IMR-90 (cell line): ENCODE measurements at regions not wholly inside any gene's neighbourhood (a gene's known extent, or its start where the extent isn't known, plus 50 kb on each side); places are given as distances from the start of the nearest gene placed in this dataset.

Experiments
- ATAC-seq: fragments of 200-7000 bp; cut with Tn5 transposase; 2 replicates; pipeline ENCODE4 v1.9.1; 2020; ENCODE audit warnings: low read depth, mild to moderate bottlenecking, moderate library complexity
- BruUV-seq: library from RNA; stranded (reverse); fragments of 400-500 nt; replicated peaks from 2 replicates; lab custom pipeline; 2021; lab: Mats Ljungman, UMichigan
- CTCF ChIA-PET: fragments of 300-600 bp; formaldehyde crosslinking; extraction: SDS; loops from one replicate; lab custom pipeline; 2021; ENCODE audit warnings: antibody characterized with exemption; lab: Yijun Ruan, JAX
- POLR2A ChIA-PET: fragments of 300-600 bp; sonication (Branson Sonifier 250); formaldehyde crosslinking; loops from one replicate; lab custom pipeline; 2022; ENCODE audit warnings: antibody characterized with exemption; ENCODE audit not compliant: unreplicated experiment; lab: Charles Lee
- DNase-seq: peaks from one replicate; pipeline ENCODE4 v3.0.0; 2013
- H2AFZ ChIP-seq: replicated peaks from 2 replicates; pipeline ENCODE3; 2013; ENCODE audit warnings: low read length, mild to moderate bottlenecking; ENCODE audit not compliant: poor library complexity
- H2AK5ac ChIP-seq: 2 replicates; pipeline ENCODE4 v1.6.1; 2013; ENCODE audit warnings: low read depth, low read length, inconsistent platforms
- H2AK9ac ChIP-seq: replicated peaks from 2 replicates; pipeline ENCODE3; 2013; ENCODE audit warnings: mild to moderate bottlenecking, low read depth, low read length, moderate library complexity; ENCODE audit not compliant: poor library complexity
- H2BK120ac ChIP-seq: 2 replicates; pipeline ENCODE4 v1.6.1; 2013; ENCODE audit warnings: low read depth, low read length, inconsistent platforms
- H2BK15ac ChIP-seq: 3 replicates; pipeline ENCODE4 v1.6.1; 2013; ENCODE audit warnings: low read depth, low read length, inconsistent platforms
- H2BK20ac ChIP-seq: 2 replicates; pipeline ENCODE4 v1.6.1; 2013; ENCODE audit warnings: low read depth, mild to moderate bottlenecking, inconsistent platforms, low read length, moderate library complexity
- H2BK5ac ChIP-seq: 2 replicates; pipeline ENCODE4 v1.6.1; 2013; ENCODE audit warnings: mild to moderate bottlenecking, low read depth, low read length, inconsistent platforms; ENCODE audit not compliant: poor library complexity, severe bottlenecking
- H3K14ac ChIP-seq: replicated peaks from 2 replicates; pipeline ENCODE4 v1.6.1; 2013; ENCODE audit warnings: low read depth, low read length, inconsistent platforms
- H3K18ac ChIP-seq: 2 replicates; pipeline ENCODE4 v1.6.1; 2013; ENCODE audit warnings: low read depth, low read length, control low read depth
- H3K23ac ChIP-seq: 2 replicates; pipeline ENCODE4 v1.6.1; 2013; ENCODE audit warnings: low read depth, low read length, inconsistent platforms
- H3K27ac ChIP-seq: 2 replicates; pipeline ENCODE4 v1.5.1; 2013; ENCODE audit warnings: mild to moderate bottlenecking, control low read depth, low read length; ENCODE audit not compliant: insufficient read depth
- H3K27me3 ChIP-seq: 2 replicates; pipeline ENCODE4 v1.6.1; 2013; ENCODE audit warnings: low read length; ENCODE audit not compliant: control insufficient read depth, insufficient read depth
- H3K36me3 ChIP-seq: 2 replicates; pipeline ENCODE4 v1.6.1; 2013; ENCODE audit warnings: low read length, mixed read lengths; ENCODE audit not compliant: control insufficient read depth, insufficient read depth
- H3K4ac ChIP-seq: 2 replicates; pipeline ENCODE4 v1.6.1; 2013; ENCODE audit warnings: low read depth, low read length, inconsistent platforms
- H3K4me1 ChIP-seq: 2 replicates; pipeline ENCODE4 v1.6.1; 2013; ENCODE audit warnings: low read length, mixed read lengths; ENCODE audit not compliant: control insufficient read depth, insufficient read depth
- H3K4me2 ChIP-seq: 2 replicates; pipeline ENCODE4 v1.6.1; 2013; ENCODE audit warnings: low read depth, mild to moderate bottlenecking, control low read depth, low read length, moderate library complexity
- H3K4me3 ChIP-seq: 2 replicates; pipeline ENCODE4 v1.5.1; 2013; ENCODE audit warnings: low read depth, mild to moderate bottlenecking, control low read depth, low read length, moderate library complexity; ENCODE audit not compliant: insufficient read depth
- H3K56ac ChIP-seq: 2 replicates; pipeline ENCODE4 v1.6.1; 2013; ENCODE audit warnings: low read length, inconsistent platforms; ENCODE audit not compliant: insufficient read depth; ENCODE audit errors: extremely low read depth
- H3K79me1 ChIP-seq, 2 experiments: 2 replicates each; pipeline ENCODE4 v1.6.1; 2013; ENCODE audit warnings: low read length in 2 of 2, inconsistent platforms in 1 of 2, low read depth in 1 of 2
- H3K9ac ChIP-seq: 2 replicates; pipeline ENCODE4 v1.6.1; 2013; ENCODE audit warnings: low read depth, low read length, control low read depth
- H3K9me1 ChIP-seq: 2 replicates; pipeline ENCODE4 v1.6.1; 2013; ENCODE audit warnings: low read length, inconsistent platforms; ENCODE audit not compliant: insufficient read depth
- H3K9me3 ChIP-seq: 2 replicates; pipeline ENCODE4 v1.6.1; 2013; ENCODE audit warnings: low read length; ENCODE audit not compliant: control insufficient read depth, insufficient read depth
- H4K20me1 ChIP-seq: 2 replicates; pipeline ENCODE4 v1.6.1; 2013; ENCODE audit warnings: low read length, inconsistent platforms; ENCODE audit not compliant: insufficient read depth
- H4K5ac ChIP-seq: 2 replicates; pipeline ENCODE4 v1.6.1; 2013; ENCODE audit warnings: mild to moderate bottlenecking, low read depth, low read length, control low read depth
- H4K8ac ChIP-seq, 2 experiments: 2 replicates each; pipeline ENCODE4 v1.6.1; 2013; ENCODE audit warnings: low read depth in 2 of 2, low read length in 2 of 2, control low read depth in 1 of 2, inconsistent platforms in 1 of 2
- H4K91ac ChIP-seq: 2 replicates; pipeline ENCODE4 v1.6.1; 2013; ENCODE audit warnings: low read depth, low read length, inconsistent platforms; ENCODE audit not compliant: insufficient read depth
- BHLHE40 ChIP-seq: fragments of 150-350 bp; IDR thresholded peaks from 2 replicates; pipeline ENCODE4 v1.6.1; 2016; ENCODE audit warnings: mild to moderate bottlenecking, low read depth, low read length
- CHD1 ChIP-seq: IDR thresholded peaks from 2 replicates; pipeline ENCODE4 v1.6.1; 2012; ENCODE audit warnings: low read depth, low read length, improper control_type of control experiment
- CTCF ChIP-seq: conservative IDR thresholded peaks from 2 replicates; pipeline ENCODE4 v1.5.1; 2012; ENCODE audit warnings: mild to moderate bottlenecking, low read depth, low read length, improper control_type of control experiment
- FOS ChIP-seq: fragments of 150-350 bp; IDR thresholded peaks from 2 replicates; pipeline ENCODE4 v1.6.1; 2016; ENCODE audit warnings: low read depth, low read length
- MAZ ChIP-seq: IDR thresholded peaks from 2 replicates; pipeline ENCODE4 v1.6.1; 2012; ENCODE audit warnings: low read depth, mild to moderate bottlenecking, low read length, improper control_type of control experiment, moderate library complexity, borderline replicate concordance
- SMC3 ChIP-seq: fragments of 150-350 bp; IDR thresholded peaks from 2 replicates; pipeline ENCODE4 v1.6.1; 2016; ENCODE audit warnings: low read depth, mild to moderate bottlenecking, antibody characterized with exemption, low read length, moderate library complexity
- USF2 ChIP-seq: fragments of 150-350 bp; IDR thresholded peaks from 2 replicates; pipeline ENCODE4 v1.6.1; 2017; ENCODE audit warnings: mild to moderate bottlenecking, antibody characterized with exemption, low read length, low read depth
- WGBS, 2 experiments: methylation state at CpG; one replicate each; pipeline versions ENCODE4 v1.1.5 to v1.1.7; 2013; ENCODE audit warnings: missing lambda C conversion rate in 2 of 2; ENCODE audit not compliant: insufficient read length in 1 of 2; ENCODE audit errors: extremely low coverage in 2 of 2; 5-methylcytosine and 5-hydroxymethylcytosine counted together
- dilution Hi-C: fragments of 300-500 bp; cut with HindIII; formaldehyde crosslinking; loops from one replicate; pipeline ENCODE4 v1.14.3; 2018; ENCODE audit warnings: low sequenced_read_pairs; ENCODE audit not compliant: unreplicated experiment
- in situ Hi-C: fragments of 300-500 bp; cut with MboI; formaldehyde crosslinking; loops from 3 replicates; pipeline ENCODE4 v1.14.3; 2019; ENCODE audit warnings: low sequenced_read_pairs, inconsistent platforms, mixed read lengths
- intact Hi-C: fragments of 100-400 bp; cut with micrococcal nuclease; formaldehyde crosslinking; loops from 2 replicates; pipeline ENCODE4 v1.10.0; 2022

- intact Hi-C loops = no loop called here
- H3K4me2 ChIP-seq = no peak overlapping the region
- POLR2A ChIA-PET = no interaction called here
- no peak overlapping the region for H2AK5ac ChIP-seq
- H3K36me3 ChIP-seq = 0 out of 2 replicates have a peak, but pooled peaks cover 2% of the 10 kb centered on the region
- H4K91ac ChIP-seq = no peak overlapping the region
- no peaks in the 10 kb centered on the region for H3K9me3 ChIP-seq
- DNase-seq (no peak), ATAC-seq (no peak)
- H3K18ac ChIP-seq = no peak overlapping the region
- no peak overlapping the region for H4K8ac ChIP-seq
- H2BK15ac ChIP-seq = peak overlapping the region; percentile 38; the same call in 1 of the 3 replicates
- peaks cover 15% of the 10 kb centered on the region for H3K9me1 ChIP-seq
- H3K14ac ChIP-seq = peak overlapping the region; percentile 74; the same call in 1 of the 2 replicates
- no peak overlapping the region for H2AK9ac ChIP-seq
- BruUV-seq = no TSS peak
- H4K20me1 ChIP-seq = no peaks in the 10 kb centered on the region
- no peak overlapping the region for H3K9ac ChIP-seq
- H3K4me3 ChIP-seq = no peak overlapping the region
- H3K27ac ChIP-seq = no peak overlapping the region
- no peak overlapping the region for H4K5ac ChIP-seq
- in situ Hi-C loops = loop anchor here (25.0 kb wide), 1 partner anchor 813 kb away; no protein-coding TSS in a partner anchor
- no peak overlapping the region for H2BK120ac ChIP-seq
- H3K79me1 ChIP-seq = peaks cover 0 to 54% of the 10 kb centered on the region in 2 experiments; a peak in 3 of 4 replicates
- H2BK5ac ChIP-seq = no peak overlapping the region
- no peak overlapping the region for H3K23ac ChIP-seq
- 100% methylated on average over 1 of the region's 9 CpGs; no CpG with 5 or more reads in 1 of the 2 experiments for WGBS, 2 experiments
- H3K56ac ChIP-seq = no peak overlapping the region
- H2AFZ ChIP-seq = no peak overlapping the region
- TF ChIP-seq FOS (no peak), BHLHE40 (no peak), CTCF (no peak), SMC3 (no peak), CHD1 (no peak), USF2 (no peak), MAZ (no peak)
- no peaks in the 10 kb centered on the region for H3K27me3 ChIP-seq
- H2BK20ac ChIP-seq = peak overlapping the region; percentile 46; the same call in 1 of the 2 replicates
- CTCF ChIA-PET = no interaction called here
- H3K4me1 ChIP-seq = peaks cover 14% of the 10 kb centered on the region
- H3K4ac ChIP-seq = peak overlapping the region; percentile 65; the same call in 1 of the 2 replicates
- dilution Hi-C loops = no loop called here
These were observed 278.3 kb downstream of the SOX9 start for GRCh38 chr17:72399023-72399607.
